CD14-positive monocyte (primary cell): ENCODE measurements at regions not wholly inside any gene's neighbourhood (a gene's known extent, or its start where the extent isn't known, plus 50 kb on each side); places are given as distances from the start of the nearest gene placed in this dataset.
"Not testable (repeated sequence)": the region's sequence is repeated elsewhere in the genome, so short reads cannot be mapped to it uniquely, and the experiment has no call there.

Experiments used
- DNase-seq, 3 donors: peaks; one replicate each; pipeline ENCODE4 v3.0.0-alpha.2; 2011 to 2022
- H2AFZ ChIP-seq: 2 replicates; pipeline ENCODE4 v1.6.0; 2012; ENCODE audit warnings: mild to moderate bottlenecking, low read depth, low read length, inconsistent platforms; ENCODE audit not compliant: insufficient read depth, poor library complexity, severe bottlenecking
- H3K27ac ChIP-seq, 2 donors: 1 replicate in 1 of 2; 2 replicates in 1 of 2; pipeline ENCODE4 v1.5.1; 2012 to 2013; ENCODE audit warnings: low read length in 2 of 2, control low read depth in 1 of 2, inconsistent platforms in 1 of 2, low read depth in 1 of 2, mild to moderate bottlenecking in 1 of 2
- H3K27me3 ChIP-seq, 2 donors: one replicate each; pipeline versions ENCODE4 v1.6.0 to v1.6.1; 2011 to 2013; ENCODE audit warnings: low read length in 2 of 2; ENCODE audit not compliant: control insufficient read depth in 2 of 2, insufficient read depth in 2 of 2
- H3K36me3 ChIP-seq, 2 donors: replicated peaks in 1 of 2; 1 replicate in 1 of 2; 2 replicates in 1 of 2; pipeline versions ENCODE4 v1.5.1 to v1.6.1; 2012 to 2013; ENCODE audit warnings: low read length in 2 of 2, control low read depth in 1 of 2, inconsistent platforms in 1 of 2, mild to moderate bottlenecking in 1 of 2; ENCODE audit not compliant: insufficient read depth in 2 of 2, control insufficient read depth in 1 of 2
- H3K4me1 ChIP-seq, 2 donors: 1 replicate in 1 of 2; 2 replicates in 1 of 2; pipeline versions ENCODE4 v1.5.1 to v1.6.1; 2012 to 2013; ENCODE audit warnings: low read length in 2 of 2, control low read depth in 1 of 2, inconsistent platforms in 1 of 2, mild to moderate bottlenecking in 1 of 2, moderate library complexity in 1 of 2; ENCODE audit not compliant: insufficient read depth in 2 of 2, control insufficient read depth in 1 of 2
- H3K4me2 ChIP-seq: replicated peaks from 2 replicates; pipeline ENCODE3; 2012; ENCODE audit warnings: low read length, moderate library complexity, mild to moderate bottlenecking; ENCODE audit not compliant: poor library complexity, severe bottlenecking; ENCODE audit errors: extremely low read depth
- H3K4me3 ChIP-seq, 3 experiments: fragments of 200-600 bp in 1 of 3; sonication (generic) in 1 of 3; replicated peaks in 1 of 3; 1 replicate in 2 of 3; 2 replicates in 1 of 3; pipeline ENCODE4 v1.5.1; 2011 to 2013; ENCODE audit warnings: low read length in 3 of 3, mild to moderate bottlenecking in 3 of 3, control low read depth in 2 of 3, low read depth in 2 of 3, inconsistent platforms in 1 of 3, moderate library complexity in 1 of 3
- H3K79me2 ChIP-seq: 2 replicates; pipeline ENCODE4 v1.6.0; 2012; ENCODE audit warnings: mild to moderate bottlenecking, control low read depth, inconsistent platforms, low read length, moderate library complexity; ENCODE audit not compliant: insufficient read depth
- H3K9ac ChIP-seq: 2 replicates; pipeline ENCODE4 v1.6.0; 2017; ENCODE audit warnings: low read length, mild to moderate bottlenecking; ENCODE audit not compliant: insufficient read depth, poor library complexity, severe bottlenecking
- H3K9me3 ChIP-seq, 2 donors: replicated peaks in 1 of 2; 1 replicate in 1 of 2; 2 replicates in 1 of 2; pipeline versions ENCODE4 v1.5.1 to v1.6.1; 2012 to 2013; ENCODE audit warnings: low read length in 2 of 2, control low read depth in 1 of 2; ENCODE audit not compliant: control insufficient read depth in 1 of 2, insufficient read depth in 1 of 2
- H4K20me1 ChIP-seq: 2 replicates; pipeline ENCODE4 v1.6.0; 2012; ENCODE audit warnings: mild to moderate bottlenecking, low read length, control low read depth, moderate library complexity; ENCODE audit not compliant: insufficient read depth
- H3K27ac Mint-ChIP-seq, 7 donors: one replicate each; pipeline ENCODE4 v1.8.0; 2020; ENCODE audit warnings: mild to moderate bottlenecking in 7 of 7, mixed read lengths in 7 of 7, moderate library complexity in 6 of 7, inconsistent platforms in 2 of 7
- H3K27me3 Mint-ChIP-seq, 3 donors: one replicate each; pipeline ENCODE4 v1.8.0; 2021 to 2022; ENCODE audit warnings: low read depth in 3 of 3, mild to moderate bottlenecking in 3 of 3, mixed read lengths in 3 of 3, moderate library complexity in 3 of 3, inconsistent platforms in 1 of 3
- H3K36me3 Mint-ChIP-seq, 2 donors: one replicate each; pipeline ENCODE4 v1.8.0; 2020; ENCODE audit warnings: mixed read lengths in 2 of 2, inconsistent platforms in 1 of 2, mild to moderate bottlenecking in 1 of 2
- H3K4me1 Mint-ChIP-seq: one replicate; pipeline ENCODE4 v1.8.0; 2020; ENCODE audit warnings: mild to moderate bottlenecking, mixed read lengths
- H3K4me3 Mint-ChIP-seq, 2 donors: one replicate each; pipeline ENCODE4 v1.8.0; 2020; ENCODE audit warnings: mild to moderate bottlenecking in 2 of 2, mixed read lengths in 2 of 2, moderate library complexity in 1 of 2
- H3K9me3 Mint-ChIP-seq, 7 donors: one replicate each; pipeline ENCODE4 v1.8.0; 2020 to 2022; ENCODE audit warnings: mixed read lengths in 7 of 7, mild to moderate bottlenecking in 6 of 7, moderate library complexity in 6 of 7, inconsistent platforms in 2 of 7
- CTCF ChIP-seq: fragments of 200-600 bp; IDR thresholded peaks from one replicate; pipeline ENCODE4 v1.8.0; 2022; ENCODE audit warnings: antibody characterized with exemption, mild to moderate bottlenecking
- WGBS: methylation state at CpG from one replicate; pipeline ENCODE4 v1.1.5; 2013; ENCODE audit warnings: missing lambda C conversion rate; ENCODE audit not compliant: insufficient coverage; 5-methylcytosine and 5-hydroxymethylcytosine counted together
- intact Hi-C, 2 donors: fragments of 100-400 bp; cut with micrococcal nuclease; formaldehyde crosslinking; loops; one replicate each; pipeline versions ENCODE4 v1.15.0 to v1.15.1; 2023

- peaks cover 0 to 1% (median 0%) of the 10 kb centered on the region in 3 donors for H3K27me3 Mint-ChIP-seq
- Histone ChIP-seq H2AFZ (no peak overlapping the region), H3K36me3 (no peaks in the 10 kb centered on the region), H3K9ac (no peak overlapping the region), H3K9me3 (peaks cover 7 to 20% of the 10 kb centered on the region in 2 donors), H4K20me1 (no peaks in the 10 kb centered on the region), H3K4me3 (no peak overlapping the region), H3K27me3 (no peaks in the 10 kb centered on the region), H3K4me2 (no peak overlapping the region), H3K79me2 (no peaks in the 10 kb centered on the region), H3K4me1 (peaks cover 3 to 12% of the 10 kb centered on the region in 2 donors), H3K27ac (no peak overlapping the region)
- TF ChIP-seq CTCF, result no peak
- peaks cover 8 to 21% (median 18%) of the 10 kb centered on the region in 7 donors for H3K9me3 Mint-ChIP-seq
- H3K36me3 Mint-ChIP-seq, result no peaks in the 10 kb centered on the region
- peaks cover 10% of the 10 kb centered on the region for H3K4me1 Mint-ChIP-seq
- H3K27ac Mint-ChIP-seq, result peak overlapping the region in 1 of 7 donors; percentile 43
- H3K4me3 Mint-ChIP-seq, result no peak overlapping the region
- intact Hi-C loops, result no loop called here
- 95% methylated on average over 22 of the region's 22 CpGs for WGBS
- no peak for DNase-seq
Measured at GRCh38 chr4:189615217-189615663, 325.4 kb upstream of the FRG1 start.

GRCh38 chr4:189617741-189618140 is 322.9 kb upstream of the FRG1 start:
- intact Hi-C loops, H3K27me3 ChIP-seq: not testable (repeated sequence)

GRCh38 chr4:189619441-189620250 is 321.0 kb upstream of the FRG1 start:
- H3K4me1 Mint-ChIP-seq, H3K4me3 ChIP-seq, H4K20me1 ChIP-seq, H2AFZ ChIP-seq, H3K36me3 Mint-ChIP-seq, H3K4me2 ChIP-seq, H3K27me3 Mint-ChIP-seq, DNase-seq, H3K27ac ChIP-seq, H3K4me1 ChIP-seq, intact Hi-C loops, H3K9ac ChIP-seq, H3K27ac Mint-ChIP-seq, H3K79me2 ChIP-seq, H3K27me3 ChIP-seq, H3K36me3 ChIP-seq, H3K4me3 Mint-ChIP-seq: not testable (repeated sequence)
- H3K9me3 ChIP-seq, result peaks cover 7 to 16% of the 10 kb centered on the region in 2 donors
- 100% methylated on average over 1 of the region's 8 CpGs for WGBS
- peaks cover 8 to 18% (median 15%) of the 10 kb centered on the region in 7 donors for H3K9me3 Mint-ChIP-seq

More at GRCh38 chr4:189617741-189618140, 322.9 kb upstream of the FRG1 start:
- not testable (repeated sequence) for H3K4me1 Mint-ChIP-seq, H3K36me3 ChIP-seq, H3K4me3 ChIP-seq, DNase-seq, H2AFZ ChIP-seq, H3K4me1 ChIP-seq, H3K79me2 ChIP-seq, H3K27me3 Mint-ChIP-seq, H3K4me3 Mint-ChIP-seq, H3K36me3 Mint-ChIP-seq, H3K27ac Mint-ChIP-seq, H3K27ac ChIP-seq, H3K4me2 ChIP-seq, H3K9ac ChIP-seq, H4K20me1 ChIP-seq
- H3K9me3 Mint-ChIP-seq, result peaks cover 8 to 21% (median 18%) of the 10 kb centered on the region in 7 donors
- H3K9me3 ChIP-seq, result peaks cover 7 to 20% of the 10 kb centered on the region in 2 donors
- no CpG with 5 or more reads among the region's 5 CpGs for whole genome bisulfite sequencing

GRCh38 chr4:189622574-189622973 is 318.1 kb upstream of the FRG1 start:
- DNase-seq, H3K27ac Mint-ChIP-seq, H3K4me1 ChIP-seq, H3K4me2 ChIP-seq, H4K20me1 ChIP-seq, H2AFZ ChIP-seq, H3K9ac ChIP-seq, intact Hi-C loops, H3K9me3 ChIP-seq, H3K36me3 ChIP-seq, H3K27me3 ChIP-seq, H3K27ac ChIP-seq, H3K36me3 Mint-ChIP-seq, H3K4me3 Mint-ChIP-seq, H3K4me1 Mint-ChIP-seq, H3K27me3 Mint-ChIP-seq, H3K9me3 Mint-ChIP-seq, H3K79me2 ChIP-seq, H3K4me3 ChIP-seq: not testable (repeated sequence)
- 88% methylated on average over 1 of the region's 3 CpGs for WGBS
